ENCODE measurements at regions not wholly inside any gene's neighbourhood (a gene's known extent, or its start where the extent isn't known, plus 50 kb on each side); places are given as distances from the start of the nearest gene placed in this dataset.

GRCh38 chr2:120495586-120495985 is 149.7 kb downstream of the INHBB start:
- Mint-ChIP-seq H3K9me3 (ENCODE audit: low read depth) (no peaks in the 10 kb centered on the region), H3K36me3 (ENCODE audit: low read depth) (peaks cover 1% of the 10 kb centered on the region), H3K4me3 (ENCODE audit: unreplicated experiment) (no peak overlapping the region), H3K27me3 (ENCODE audit: low read depth) (peaks cover 31% of the 10 kb centered on the region), H3K27ac (ENCODE audit: unreplicated experiment) (no peak overlapping the region), H3K4me1 (ENCODE audit: low read depth) (no peaks in the 10 kb centered on the region)
- peak; percentile 3 for DNase-seq (ENCODE audit: low spot score)
- TF ChIP-seq CTCF (IDR thresholded peaks at IDR 0.05) = no peak

- Mint-ChIP-seq H3K36me3 (ENCODE audit: low read depth) (peaks cover 1% of the 10 kb centered on the region), H3K27me3 (ENCODE audit: low read depth) (peaks cover 28% of the 10 kb centered on the region), H3K9me3 (ENCODE audit: low read depth) (no peaks in the 10 kb centered on the region), H3K4me3 (ENCODE audit: unreplicated experiment) (no peak overlapping the region), H3K4me1 (ENCODE audit: low read depth) (no peaks in the 10 kb centered on the region), H3K27ac (ENCODE audit: unreplicated experiment) (no peak overlapping the region)
- DNase-seq (ENCODE audit: low spot score) = peak; percentile 33
- TF ChIP-seq CTCF (IDR thresholded peaks at IDR 0.05) = no peak
Observed at GRCh38 chr2:120496235-120496634, 150.3 kb downstream of the INHBB start.

DNA sequence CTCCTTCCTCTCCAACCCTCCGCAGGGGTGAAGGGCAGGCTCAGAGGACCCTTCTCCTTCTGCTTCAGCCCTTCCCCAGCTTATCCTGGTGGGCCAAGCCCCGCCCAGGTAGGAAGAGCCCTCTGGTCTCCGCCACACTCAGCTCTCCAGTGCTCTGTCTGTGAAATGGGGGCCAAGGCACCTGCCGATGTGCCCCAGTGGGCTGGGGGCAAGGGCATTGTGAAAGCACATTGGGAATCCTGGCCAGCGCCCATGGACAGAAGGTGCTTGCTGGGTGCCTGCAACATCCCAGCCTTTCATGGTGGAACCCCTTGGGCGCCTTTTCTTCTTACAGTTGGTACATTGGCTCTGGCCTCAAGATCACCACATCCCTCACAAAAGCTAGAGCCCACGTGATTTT is 150.8 kb downstream of the INHBB start:
- H3K36me3 Mint-ChIP-seq (ENCODE audit: low read depth) = peaks cover 1% of the 10 kb centered on the region
- no peaks in the 10 kb centered on the region for H3K4me1 Mint-ChIP-seq (ENCODE audit: low read depth)
- peaks cover 22% of the 10 kb centered on the region for H3K27me3 Mint-ChIP-seq (ENCODE audit: low read depth)
- H3K4me3 Mint-ChIP-seq (ENCODE audit: unreplicated experiment) = no peak overlapping the region
- peak; percentile 57 for DNase-seq (ENCODE audit: low spot score)
- H3K9me3 Mint-ChIP-seq (ENCODE audit: low read depth) = no peaks in the 10 kb centered on the region
- H3K27ac Mint-ChIP-seq (ENCODE audit: unreplicated experiment) = no peak overlapping the region
- no peak for TF ChIP-seq CTCF (IDR thresholded peaks at IDR 0.05)

DNA sequence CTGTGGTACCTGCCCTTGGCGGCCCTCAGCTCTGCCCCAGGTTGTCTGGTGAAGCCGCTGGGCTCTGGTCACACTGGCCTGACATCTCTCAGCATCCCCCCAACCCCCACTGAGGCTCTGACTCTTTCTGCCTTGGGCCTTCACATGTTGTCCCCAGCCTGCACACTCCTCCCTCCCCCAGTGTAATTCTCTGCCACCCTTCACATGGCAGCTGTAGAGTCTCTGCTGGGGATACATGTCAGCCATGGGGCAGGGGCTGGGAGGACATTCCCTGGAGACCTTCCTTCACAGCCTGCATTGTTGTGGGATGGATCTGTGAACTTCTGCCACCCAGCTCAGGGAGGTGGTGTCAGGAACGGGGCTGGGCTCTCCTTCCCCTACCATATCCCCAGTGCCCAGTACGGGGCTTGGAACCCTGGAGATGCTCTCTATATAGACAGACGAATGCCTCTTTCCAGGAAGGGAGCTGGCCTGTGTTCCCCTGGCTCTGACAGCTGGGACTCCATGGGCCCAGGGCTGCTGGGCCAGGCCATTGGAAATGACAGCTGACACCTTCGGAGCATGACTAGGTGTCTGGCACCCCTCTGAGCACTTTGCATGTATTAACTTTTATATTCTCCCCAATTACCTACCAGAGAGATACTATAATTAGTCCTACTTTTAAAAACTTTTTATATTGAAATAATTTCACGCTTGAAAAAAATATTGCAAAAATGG is 151.5 kb downstream of the INHBB start:
- peaks cover 1% of the 10 kb centered on the region for H3K36me3 Mint-ChIP-seq (ENCODE audit: low read depth)
- H3K27me3 Mint-ChIP-seq (ENCODE audit: low read depth) = peaks cover 21% of the 10 kb centered on the region
- peak; percentile 61 for DNase-seq (ENCODE audit: low spot score)
- no peak for TF ChIP-seq CTCF (IDR thresholded peaks at IDR 0.05)
- H3K4me3 Mint-ChIP-seq (ENCODE audit: unreplicated experiment) = no peak overlapping the region
- no peaks in the 10 kb centered on the region for H3K4me1 Mint-ChIP-seq (ENCODE audit: low read depth)
- H3K27ac Mint-ChIP-seq (ENCODE audit: unreplicated experiment) = no peak overlapping the region
- H3K9me3 Mint-ChIP-seq (ENCODE audit: low read depth) = no peaks in the 10 kb centered on the region

GRCh38 chr2:120498121-120498520 is 152.2 kb downstream of the INHBB start:
- Mint-ChIP-seq H3K4me3 (ENCODE audit: unreplicated experiment) (no peak overlapping the region), H3K9me3 (ENCODE audit: low read depth) (no peaks in the 10 kb centered on the region), H3K27ac (ENCODE audit: unreplicated experiment) (no peak overlapping the region), H3K27me3 (ENCODE audit: low read depth) (peaks cover 25% of the 10 kb centered on the region), H3K36me3 (ENCODE audit: low read depth) (peaks cover 1% of the 10 kb centered on the region), H3K4me1 (ENCODE audit: low read depth) (no peaks in the 10 kb centered on the region)
- TF ChIP-seq CTCF (IDR thresholded peaks at IDR 0.05) = no peak
- no peak for DNase-seq (ENCODE audit: low spot score)
